Small intestine (tissue), 7 donors: ENCODE measurements at regions not wholly inside any gene's neighbourhood (a gene's known extent, or its start where the extent isn't known, plus 50 kb on each side); places are given as distances from the start of the nearest gene placed in this dataset.

Source experiments
- DNase-seq, 2 donors: peaks; one replicate each; pipeline versions ENCODE4 v3.0.0 to v3.0.0-alpha.2; 2013
- FAIRE-seq: peaks from 2 replicates; lab custom pipeline; 2012; peaks lifted over from hg19 to GRCh38; lab: Jason Lieb, UNC
- H3K27ac ChIP-seq, 3 donors: one replicate each; pipeline ENCODE4 v1.5.1; 2013; ENCODE audit warnings: low read length in 2 of 3, mild to moderate bottlenecking in 2 of 3, control low read depth in 1 of 3, inconsistent platforms in 1 of 3, low read depth in 1 of 3, moderate library complexity in 1 of 3
- H3K27me3 ChIP-seq, 3 donors: one replicate each; pipeline ENCODE4 v1.6.1; 2013; ENCODE audit warnings: low read length in 3 of 3, inconsistent platforms in 1 of 3; ENCODE audit not compliant: control insufficient read depth in 3 of 3, insufficient read depth in 3 of 3
- H3K36me3 ChIP-seq, 3 donors: one replicate each; pipeline ENCODE4 v1.6.1; 2013; ENCODE audit warnings: low read length in 3 of 3, inconsistent platforms in 1 of 3, low read depth in 1 of 3, mild to moderate bottlenecking in 1 of 3, moderate library complexity in 1 of 3; ENCODE audit not compliant: control insufficient read depth in 3 of 3, insufficient read depth in 2 of 3
- H3K4me1 ChIP-seq, 3 donors: one replicate each; pipeline ENCODE4 v1.6.1; 2013; ENCODE audit warnings: low read length in 2 of 3, inconsistent platforms in 1 of 3, low read depth in 1 of 3, mild to moderate bottlenecking in 1 of 3, moderate library complexity in 1 of 3; ENCODE audit not compliant: control insufficient read depth in 3 of 3, insufficient read depth in 2 of 3
- H3K4me3 ChIP-seq, 3 donors: one replicate each; pipeline ENCODE4 v1.5.1; 2013; ENCODE audit warnings: low read length in 3 of 3, control low read depth in 1 of 3, inconsistent platforms in 1 of 3, low read depth in 1 of 3, mild to moderate bottlenecking in 1 of 3, moderate library complexity in 1 of 3
- H3K9me3 ChIP-seq, 2 donors: one replicate each; pipeline ENCODE4 v1.6.1; 2013; ENCODE audit warnings: low read depth in 1 of 2, low read length in 1 of 2; ENCODE audit not compliant: control insufficient read depth in 2 of 2, insufficient read depth in 1 of 2
- WGBS, 3 donors: extraction: QIAGEN DNeasy Blood & Tissue Kit; methylation state at CpG; one replicate each; pipeline ENCODE4 v1.1.7; 2013; 5-methylcytosine and 5-hydroxymethylcytosine counted together
- donor health status: healthy with polysubstance abuse.
- donor health status: control.
- donor health status: control.
- donor health status: Bipolar disorder and iron deficiency.
- donor health status: healthy.

DNA sequence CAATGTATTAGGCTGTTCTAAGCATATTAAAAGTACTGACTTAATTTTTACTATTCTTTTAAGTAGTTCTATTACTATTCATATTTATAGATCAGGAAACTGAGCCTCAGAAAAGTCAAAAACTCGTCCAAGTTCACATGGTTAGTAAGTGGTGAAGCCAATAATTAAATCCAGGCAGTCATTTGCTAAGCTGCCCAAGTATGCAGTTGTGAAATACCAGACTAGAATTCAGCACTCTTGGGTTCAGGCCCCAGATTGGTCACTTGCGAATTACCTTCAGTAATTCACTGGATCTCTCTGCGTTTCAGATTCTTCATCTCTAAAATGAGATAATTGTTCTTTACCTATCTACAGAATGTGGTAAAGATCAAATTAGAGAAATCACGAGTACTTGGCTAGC, 161.9 kb upstream of the CADPS start:
- FAIRE-seq (no peak), DNase-seq (no peak)

DNA sequence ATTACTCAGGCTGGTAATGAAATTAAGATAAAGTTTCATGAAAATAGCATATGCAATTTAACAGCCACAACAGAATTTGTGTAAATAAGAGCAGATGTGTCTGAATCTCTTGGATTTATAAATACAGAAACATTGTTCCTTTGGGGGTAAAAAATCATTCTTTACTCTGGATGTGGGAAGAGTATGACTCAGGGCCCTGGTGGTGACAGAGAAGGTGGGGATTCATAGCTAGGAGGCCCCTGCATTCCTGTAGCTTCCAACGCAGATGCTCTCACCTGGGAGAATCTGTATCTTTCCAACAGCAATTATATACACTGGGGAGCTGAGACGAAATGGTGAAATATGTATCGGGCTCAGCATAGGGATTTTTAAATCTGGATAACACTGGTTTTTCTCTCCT, 167.6 kb upstream of the CADPS start:
- no peak overlapping the region for H3K27ac ChIP-seq
- no peaks in the 10 kb centered on the region for H3K4me1 ChIP-seq
- H3K4me3 ChIP-seq, result no peak overlapping the region
- H3K27me3 ChIP-seq, result no peaks in the 10 kb centered on the region
- FAIRE-seq (no peak), DNase-seq (no peak)
- 90 to 93% (median 92%) methylated on average over 3 of the region's 3 CpGs for WGBS, 3 donors
- no peaks in the 10 kb centered on the region for H3K9me3 ChIP-seq
- no peaks in the 10 kb centered on the region for H3K36me3 ChIP-seq

More for the DNA sequence above, 161.9 kb upstream of the CADPS start:
- H3K36me3 ChIP-seq, result no peaks in the 10 kb centered on the region
- WGBS, 3 donors, result 73 to 83% (median 77%) methylated on average over 4 of the region's 4 CpGs
- H3K9me3 ChIP-seq, result no peaks in the 10 kb centered on the region
- no peak overlapping the region for H3K27ac ChIP-seq
- no peaks in the 10 kb centered on the region for H3K4me1 ChIP-seq
- no peaks in the 10 kb centered on the region for H3K27me3 ChIP-seq
- no peak overlapping the region for H3K4me3 ChIP-seq

DNA sequence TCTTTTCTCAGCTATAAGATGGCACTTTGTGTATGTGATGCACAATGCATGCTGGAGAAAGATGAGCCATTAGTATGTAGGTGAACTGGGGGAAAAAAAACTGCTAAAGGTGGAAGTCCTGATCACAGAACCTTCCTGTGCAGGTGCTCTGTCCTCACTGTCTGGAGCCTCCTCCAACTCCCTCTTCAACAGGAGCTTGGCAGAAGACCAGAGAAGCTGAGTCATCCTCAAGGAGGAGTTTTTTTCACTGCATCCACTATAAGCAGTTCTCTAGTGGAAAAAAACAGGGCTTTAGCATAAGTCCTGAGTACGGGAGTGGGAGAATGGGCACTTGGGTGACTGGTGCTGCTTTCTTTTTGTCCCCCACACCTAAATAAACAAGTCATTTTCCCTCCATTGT, 168.4 kb upstream of the CADPS start:
- Histone ChIP-seq H3K27me3 (no peaks in the 10 kb centered on the region), H3K36me3 (no peaks in the 10 kb centered on the region), H3K4me1 (no peaks in the 10 kb centered on the region), H3K9me3 (no peaks in the 10 kb centered on the region), H3K4me3 (no peak overlapping the region), H3K27ac (no peak overlapping the region)
- no peak for FAIRE-seq
- WGBS, 3 donors, result 23 to 75% (median 36%) methylated on average over 1 of the region's 1 CpG
- DNase-seq, result peak in 1 of 2 donors; percentile 56

DNA sequence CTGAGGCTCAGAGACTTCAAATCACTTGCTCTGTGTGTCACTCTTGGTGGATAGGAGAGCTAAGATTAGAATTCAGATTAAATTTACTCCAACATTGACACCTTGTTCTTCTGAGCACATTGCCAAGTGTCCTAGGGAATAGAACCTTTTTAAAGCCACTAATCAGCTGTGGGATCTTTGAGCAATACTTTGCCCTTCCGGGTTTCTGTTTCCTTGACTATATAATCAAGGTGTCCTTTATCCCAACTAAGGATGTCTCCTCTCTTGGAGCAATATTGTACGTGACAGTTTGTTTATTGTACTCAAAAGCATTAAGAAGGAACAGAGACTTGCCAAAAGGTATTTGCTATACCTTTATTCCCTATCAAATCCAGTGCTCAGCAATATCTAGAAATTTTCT, 170.9 kb upstream of the CADPS start:
- FAIRE-seq (no peak), DNase-seq (peak in 1 of 2 donors; percentile 40)
- no peaks in the 10 kb centered on the region for H3K9me3 ChIP-seq
- H3K4me3 ChIP-seq, result no peak overlapping the region
- no peaks in the 10 kb centered on the region for H3K4me1 ChIP-seq
- no peak overlapping the region for H3K27ac ChIP-seq
- H3K27me3 ChIP-seq, result no peaks in the 10 kb centered on the region
- 13 to 45% (median 21%) methylated on average over 2 of the region's 2 CpGs for WGBS, 3 donors
- no peaks in the 10 kb centered on the region for H3K36me3 ChIP-seq

DNA sequence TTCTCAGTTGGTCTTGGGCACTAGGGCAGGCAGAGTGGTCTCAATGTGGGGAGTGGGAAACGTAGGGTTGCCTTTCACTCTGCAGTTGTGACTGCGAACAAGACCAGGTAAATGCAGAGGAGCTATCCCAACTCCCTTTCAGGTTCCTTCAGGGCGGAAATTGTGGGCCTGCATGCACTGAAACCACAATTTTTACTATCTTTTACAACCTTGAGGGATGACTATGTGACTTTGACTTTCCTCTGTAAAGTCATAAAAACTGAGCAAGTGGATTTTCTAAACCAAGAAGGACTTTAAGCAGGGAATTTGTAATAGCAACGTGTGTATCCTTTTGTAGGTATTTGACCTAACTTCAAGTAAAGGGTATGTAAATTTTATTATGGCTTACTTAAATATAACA, 171.4 kb upstream of the CADPS start:
- Histone ChIP-seq H3K27me3 (no peaks in the 10 kb centered on the region), H3K9me3 (no peaks in the 10 kb centered on the region), H3K36me3 (no peaks in the 10 kb centered on the region), H3K27ac (no peak overlapping the region), H3K4me1 (no peaks in the 10 kb centered on the region), H3K4me3 (no peak overlapping the region)
- WGBS, 3 donors, result 62 to 70% (median 64%) methylated on average over 4 of the region's 4 CpGs
- FAIRE-seq (no peak), DNase-seq (peak in 1 of 2 donors; percentile 21)

DNA sequence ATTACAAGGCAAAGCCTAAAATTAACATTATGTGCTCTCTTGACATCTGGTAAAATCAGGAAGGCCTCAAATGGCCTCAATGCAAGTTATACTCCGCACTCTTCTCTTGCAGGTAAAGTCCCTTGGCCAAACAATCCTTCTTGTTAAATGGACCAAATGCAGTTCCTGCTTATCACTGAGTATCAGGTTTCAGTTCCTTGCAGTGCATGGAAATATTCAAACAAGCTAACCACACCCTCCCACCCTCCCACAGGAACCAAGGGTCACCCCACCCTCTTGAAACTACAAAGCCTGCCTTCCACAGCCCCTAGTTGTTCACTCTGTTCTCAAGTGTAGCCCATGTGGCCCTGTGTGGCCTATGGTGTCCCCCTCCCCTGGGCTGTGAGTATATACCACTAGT, 171.9 kb upstream of the CADPS start:
- 20 to 76% (median 58%) methylated on average over 1 of the region's 1 CpG for WGBS, 3 donors
- no peaks in the 10 kb centered on the region for H3K4me1 ChIP-seq
- no peak for FAIRE-seq
- no peak overlapping the region for H3K27ac ChIP-seq
- H3K27me3 ChIP-seq, result no peaks in the 10 kb centered on the region
- peak; percentile 27 to 59 for DNase-seq
- H3K36me3 ChIP-seq, result no peaks in the 10 kb centered on the region
- H3K4me3 ChIP-seq, result no peak overlapping the region
- H3K9me3 ChIP-seq, result no peaks in the 10 kb centered on the region

DNA sequence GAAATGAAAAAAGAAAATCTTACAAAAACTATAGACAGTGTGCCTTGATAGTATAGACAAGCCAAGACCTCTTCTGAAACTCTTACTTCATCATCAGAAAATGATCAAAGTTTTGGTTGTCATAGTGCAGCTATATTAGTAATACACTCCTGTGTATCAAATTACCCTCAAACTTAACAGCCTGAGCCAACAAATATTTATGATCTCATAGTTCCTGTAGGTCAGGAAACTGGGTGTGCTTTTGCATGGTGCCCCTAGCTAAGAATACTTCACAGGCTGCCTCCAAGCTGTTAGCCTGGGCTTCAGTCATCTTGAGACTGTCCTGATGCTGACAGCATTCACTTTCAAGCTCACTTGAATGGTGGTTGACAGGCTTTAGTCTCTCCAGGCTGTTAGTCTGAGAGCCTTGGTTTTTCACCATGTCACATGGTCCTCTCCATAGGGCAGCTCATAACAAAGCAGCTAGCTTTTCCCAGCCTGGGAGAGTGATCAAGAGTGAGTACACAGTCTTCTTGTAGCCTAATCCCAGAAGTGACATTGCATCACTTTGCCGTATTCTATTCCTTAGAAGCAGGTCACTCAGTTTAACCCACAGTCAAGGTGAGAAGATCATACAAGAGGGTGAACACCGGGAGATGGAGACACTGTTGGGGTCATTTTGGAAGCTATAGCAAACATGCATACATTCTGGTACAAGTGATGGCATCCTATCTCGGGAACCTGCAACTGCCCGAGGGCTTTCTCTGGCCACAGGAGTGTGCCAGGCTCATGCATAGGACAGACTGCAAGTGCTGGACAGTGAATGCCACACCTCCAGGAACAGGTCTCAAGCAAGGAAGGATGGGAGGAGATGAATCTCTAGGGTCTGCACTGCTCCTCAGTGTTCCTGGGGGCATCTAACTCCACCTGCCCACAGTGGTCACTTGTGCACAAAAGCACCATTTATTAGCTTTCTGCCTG, 173.4 kb upstream of the CADPS start:
- Histone ChIP-seq H3K9me3 (no peaks in the 10 kb centered on the region), H3K27ac (no peak overlapping the region), H3K4me1 (no peaks in the 10 kb centered on the region), H3K36me3 (no peaks in the 10 kb centered on the region), H3K27me3 (no peaks in the 10 kb centered on the region), H3K4me3 (no peak overlapping the region)
- no peak for DNase-seq
- FAIRE-seq, result no peak
- 89 to 92% (median 90%) methylated on average over 4 of the region's 4 CpGs for WGBS, 3 donors

DNA sequence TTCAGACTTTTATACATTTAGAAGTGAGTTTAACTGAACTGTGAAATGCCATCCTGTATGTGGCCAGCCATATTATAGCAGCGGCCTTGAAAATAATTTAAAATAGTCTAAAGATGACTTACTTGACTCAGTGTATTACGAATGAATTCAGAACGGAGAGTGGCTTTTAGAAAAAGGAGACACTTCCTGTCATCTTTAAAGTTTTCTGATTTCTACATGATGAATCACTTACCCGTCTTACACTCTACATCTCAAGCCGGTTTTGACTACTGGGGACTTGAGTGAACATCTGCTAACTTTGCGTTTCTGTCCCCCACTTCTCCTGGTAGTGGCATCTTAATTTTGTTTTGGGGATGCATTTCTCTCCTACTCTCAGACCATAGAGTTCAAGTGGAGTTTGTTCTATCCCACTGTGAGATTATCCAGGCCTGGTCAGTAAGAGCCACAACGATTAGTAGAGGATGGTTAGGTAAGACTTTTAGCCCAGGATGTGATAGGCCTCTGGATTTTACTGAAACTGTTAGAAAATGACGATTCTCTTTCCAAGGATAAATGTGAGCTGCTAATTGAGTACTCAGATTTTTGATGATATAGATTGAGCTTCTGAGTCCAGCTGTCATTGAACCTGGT, 175.4 kb upstream of the CADPS start:
- Histone ChIP-seq H3K4me3 (no peak overlapping the region), H3K27ac (no peak overlapping the region), H3K4me1 (no peaks in the 10 kb centered on the region), H3K9me3 (no peaks in the 10 kb centered on the region), H3K36me3 (no peaks in the 10 kb centered on the region), H3K27me3 (no peaks in the 10 kb centered on the region)
- DNase-seq, result no peak
- FAIRE-seq, result no peak
- WGBS, 3 donors, result 67 to 85% (median 73%) methylated on average over 8 of the region's 8 CpGs
